KMS-11 (cell line): ENCODE measurements at regions not wholly inside any gene's neighbourhood (a gene's known extent, or its start where the extent isn't known, plus 50 kb on each side); places are given as distances from the start of the nearest gene placed in this dataset.

ENCODE experiments used
- H2AFZ ChIP-seq: fragments of 200-600 bp; sonication (generic); 2 replicates; pipeline ENCODE4 v1.6.1; 2016; ENCODE audit warnings: antibody characterized with exemption, mixed run types, low read depth
- H3K27ac ChIP-seq: fragments of 200-600 bp; sonication (generic); 2 replicates; pipeline ENCODE4 v1.6.1; 2016; ENCODE audit warnings: mild to moderate bottlenecking, mixed run types
- H3K27me3 ChIP-seq: fragments of 200-600 bp; sonication (generic); 2 replicates; pipeline ENCODE4 v1.6.1; 2017; ENCODE audit warnings: mild to moderate bottlenecking, low read depth, mixed run types, moderate library complexity; ENCODE audit not compliant: insufficient read depth
- H3K36me3 ChIP-seq: fragments of 200-600 bp; sonication (generic); 2 replicates; pipeline ENCODE4 v1.6.1; 2017; ENCODE audit warnings: mild to moderate bottlenecking, mixed run types; ENCODE audit not compliant: insufficient read depth
- H3K4me1 ChIP-seq: fragments of 200-600 bp; sonication (generic); 2 replicates; pipeline ENCODE4 v1.6.1; 2016; ENCODE audit warnings: mild to moderate bottlenecking, low read depth, mixed run types; ENCODE audit not compliant: poor library complexity, severe bottlenecking
- H3K4me2 ChIP-seq: fragments of 200-600 bp; sonication (generic); 2 replicates; pipeline ENCODE4 v1.7.0; 2016; ENCODE audit warnings: mild to moderate bottlenecking, mixed run types
- H3K4me3 ChIP-seq: fragments of 200-600 bp; sonication (generic); IDR thresholded peaks from 2 replicates; pipeline ENCODE4 v1.6.1; 2017; ENCODE audit warnings: low read depth, low read length, mixed read lengths; ENCODE audit not compliant: insufficient read depth
- H3K79me2 ChIP-seq: fragments of 200-600 bp; sonication (generic); 2 replicates; pipeline ENCODE4 v1.6.1; 2016; ENCODE audit warnings: low read depth, mixed run types; ENCODE audit not compliant: insufficient read depth
- H3K9ac ChIP-seq: fragments of 200-600 bp; sonication (generic); 2 replicates; pipeline ENCODE4 v1.6.1; 2016; ENCODE audit warnings: mild to moderate bottlenecking, mixed run types
- H4K20me1 ChIP-seq: fragments of 200-600 bp; sonication (generic); 2 replicates; pipeline ENCODE4 v1.6.1; 2016; ENCODE audit warnings: mild to moderate bottlenecking, mixed run types; ENCODE audit not compliant: insufficient read depth
- TF ChIP-seq, protein P1 (sequence below): fragments of 200-600 bp; sonication (generic); conservative IDR thresholded peaks from 2 replicates; pipeline ENCODE4 v1.6.1; 2017; ENCODE audit warnings: low read depth, mild to moderate bottlenecking, antibody characterized with exemption, low read length, moderate library complexity, mixed read lengths

DNA sequence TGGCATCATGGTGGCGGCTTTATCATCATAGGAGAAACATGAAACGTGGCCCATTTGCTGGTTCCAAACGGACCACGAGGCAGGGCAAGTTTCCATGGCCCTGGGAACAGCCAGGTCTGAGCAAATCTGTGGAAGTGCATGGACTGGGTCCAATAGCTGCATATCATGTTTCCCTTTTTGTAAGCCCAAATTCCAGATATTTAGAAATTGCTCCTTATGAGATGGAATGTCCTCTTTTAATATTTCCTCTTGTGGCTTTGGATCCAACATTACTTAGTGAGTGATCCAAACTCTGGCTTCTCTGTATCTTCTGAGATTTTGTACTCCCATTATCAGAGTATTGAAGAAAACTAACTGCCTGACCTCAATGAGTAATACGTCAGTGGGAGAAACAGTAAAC lies 79.8 kb upstream of the FBXL7 start:
- Histone ChIP-seq H3K9ac (no peak overlapping the region), H3K4me3 (no peak overlapping the region), H3K27me3 (no peaks in the 10 kb centered on the region), H3K4me2 (no peak overlapping the region), H3K79me2 (no peaks in the 10 kb centered on the region), H3K4me1 (no peaks in the 10 kb centered on the region), H3K36me3 (no peaks in the 10 kb centered on the region), H2AFZ (no peak overlapping the region), H3K27ac (no peak overlapping the region), H4K20me1 (no peaks in the 10 kb centered on the region)
- TF ChIP-seq, protein P1, sequence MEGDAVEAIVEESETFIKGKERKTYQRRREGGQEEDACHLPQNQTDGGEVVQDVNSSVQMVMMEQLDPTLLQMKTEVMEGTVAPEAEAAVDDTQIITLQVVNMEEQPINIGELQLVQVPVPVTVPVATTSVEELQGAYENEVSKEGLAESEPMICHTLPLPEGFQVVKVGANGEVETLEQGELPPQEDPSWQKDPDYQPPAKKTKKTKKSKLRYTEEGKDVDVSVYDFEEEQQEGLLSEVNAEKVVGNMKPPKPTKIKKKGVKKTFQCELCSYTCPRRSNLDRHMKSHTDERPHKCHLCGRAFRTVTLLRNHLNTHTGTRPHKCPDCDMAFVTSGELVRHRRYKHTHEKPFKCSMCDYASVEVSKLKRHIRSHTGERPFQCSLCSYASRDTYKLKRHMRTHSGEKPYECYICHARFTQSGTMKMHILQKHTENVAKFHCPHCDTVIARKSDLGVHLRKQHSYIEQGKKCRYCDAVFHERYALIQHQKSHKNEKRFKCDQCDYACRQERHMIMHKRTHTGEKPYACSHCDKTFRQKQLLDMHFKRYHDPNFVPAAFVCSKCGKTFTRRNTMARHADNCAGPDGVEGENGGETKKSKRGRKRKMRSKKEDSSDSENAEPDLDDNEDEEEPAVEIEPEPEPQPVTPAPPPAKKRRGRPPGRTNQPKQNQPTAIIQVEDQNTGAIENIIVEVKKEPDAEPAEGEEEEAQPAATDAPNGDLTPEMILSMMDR, result no peak

GRCh38 chr5:15417156-15417555 lies 82.8 kb upstream of the FBXL7 start:
- H3K4me2 ChIP-seq, result no peak overlapping the region
- no peaks in the 10 kb centered on the region for H3K36me3 ChIP-seq
- no peaks in the 10 kb centered on the region for H3K4me1 ChIP-seq
- H3K79me2 ChIP-seq, result no peaks in the 10 kb centered on the region
- TF ChIP-seq, protein P1, result no peak
- no peaks in the 10 kb centered on the region for H3K27me3 ChIP-seq
- H3K27ac ChIP-seq, result no peak overlapping the region
- no peaks in the 10 kb centered on the region for H4K20me1 ChIP-seq
- H2AFZ ChIP-seq, result no peak overlapping the region
- H3K4me3 ChIP-seq, result no peak overlapping the region
- H3K9ac ChIP-seq, result no peak overlapping the region

DNA sequence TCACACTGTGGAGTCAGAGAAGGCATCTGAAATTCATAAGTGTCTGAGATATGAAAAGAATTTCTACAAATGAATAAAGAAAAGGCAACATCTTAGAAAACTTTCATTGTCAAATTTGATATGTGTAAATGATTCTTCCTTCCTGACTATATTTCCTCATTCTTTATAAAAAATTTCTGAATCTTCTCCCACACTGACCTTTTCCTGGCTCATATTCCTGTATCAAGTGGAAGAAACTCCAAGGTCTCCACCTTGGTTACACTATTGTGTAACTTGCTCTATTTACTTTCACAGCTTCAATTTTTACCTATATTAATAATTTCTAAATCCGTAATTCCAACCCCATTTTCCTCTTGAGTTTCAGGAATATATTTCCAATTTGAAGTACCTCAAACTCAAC lies 93.5 kb upstream of the FBXL7 start:
- Histone ChIP-seq H4K20me1 (no peaks in the 10 kb centered on the region), H3K27ac (no peak overlapping the region), H3K79me2 (no peaks in the 10 kb centered on the region), H3K27me3 (no peaks in the 10 kb centered on the region), H3K4me2 (no peak overlapping the region), H3K4me3 (no peak overlapping the region), H3K9ac (no peak overlapping the region), H3K4me1 (peaks cover 5% of the 10 kb centered on the region), H3K36me3 (no peaks in the 10 kb centered on the region), H2AFZ (no peak overlapping the region)
- TF ChIP-seq, protein P1, result no peak

DNA sequence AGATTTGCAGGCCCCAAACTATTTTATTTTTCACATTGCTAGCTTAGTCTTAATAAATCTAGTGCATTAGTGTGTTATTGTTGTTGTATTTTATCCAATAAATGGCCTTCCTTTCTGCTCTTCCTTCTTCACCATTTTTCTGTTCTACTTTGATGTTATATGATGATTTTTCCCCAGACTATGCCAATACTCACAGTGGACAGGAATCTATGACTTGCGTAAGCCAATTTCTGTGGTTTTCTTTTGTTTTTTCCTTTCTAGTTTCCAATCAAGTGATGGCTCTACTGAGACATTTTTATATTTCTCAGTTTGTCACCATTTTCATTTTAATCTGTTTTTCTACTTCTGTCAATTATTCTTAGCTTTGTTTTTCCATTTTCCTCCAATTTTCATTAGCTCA lies 106.8 kb upstream of the FBXL7 start:
- Histone ChIP-seq H3K27me3 (no peaks in the 10 kb centered on the region), H3K27ac (no peak overlapping the region), H3K79me2 (no peaks in the 10 kb centered on the region), H3K4me2 (no peak overlapping the region), H4K20me1 (no peaks in the 10 kb centered on the region), H3K4me1 (no peaks in the 10 kb centered on the region), H3K36me3 (no peaks in the 10 kb centered on the region; the same call in 1 of the 2 replicates), H2AFZ (no peak overlapping the region), H3K9ac (no peak overlapping the region), H3K4me3 (no peak overlapping the region)
- TF ChIP-seq, protein P1, result no peak
